ENCODE measurements at regions not wholly inside any gene's neighbourhood (a gene's known extent, or its start where the extent isn't known, plus 50 kb on each side); places are given as distances from the start of the nearest gene placed in this dataset.

GRCh38 chr1:185598332-185598731 lies 135.9 kb upstream of the HMCN1 start (continued):
- TF ChIP-seq EP300 (IDR thresholded peaks at IDR 0.05; ENCODE audit: borderline replicate concordance in 1 of 2, low read depth in 1 of 2, low read length in 1 of 2) (no peak), REST (IDR thresholded peaks at IDR 0.05; ENCODE audit: low read depth, low read length) (no peak), CHD2 (IDR thresholded peaks at IDR 0.05; ENCODE audit: low read length, partially characterized antibody) (no peak), FOXJ3 (CRISPR knock-in tag; IDR thresholded peaks at IDR 0.05) (no peak)

DNA sequence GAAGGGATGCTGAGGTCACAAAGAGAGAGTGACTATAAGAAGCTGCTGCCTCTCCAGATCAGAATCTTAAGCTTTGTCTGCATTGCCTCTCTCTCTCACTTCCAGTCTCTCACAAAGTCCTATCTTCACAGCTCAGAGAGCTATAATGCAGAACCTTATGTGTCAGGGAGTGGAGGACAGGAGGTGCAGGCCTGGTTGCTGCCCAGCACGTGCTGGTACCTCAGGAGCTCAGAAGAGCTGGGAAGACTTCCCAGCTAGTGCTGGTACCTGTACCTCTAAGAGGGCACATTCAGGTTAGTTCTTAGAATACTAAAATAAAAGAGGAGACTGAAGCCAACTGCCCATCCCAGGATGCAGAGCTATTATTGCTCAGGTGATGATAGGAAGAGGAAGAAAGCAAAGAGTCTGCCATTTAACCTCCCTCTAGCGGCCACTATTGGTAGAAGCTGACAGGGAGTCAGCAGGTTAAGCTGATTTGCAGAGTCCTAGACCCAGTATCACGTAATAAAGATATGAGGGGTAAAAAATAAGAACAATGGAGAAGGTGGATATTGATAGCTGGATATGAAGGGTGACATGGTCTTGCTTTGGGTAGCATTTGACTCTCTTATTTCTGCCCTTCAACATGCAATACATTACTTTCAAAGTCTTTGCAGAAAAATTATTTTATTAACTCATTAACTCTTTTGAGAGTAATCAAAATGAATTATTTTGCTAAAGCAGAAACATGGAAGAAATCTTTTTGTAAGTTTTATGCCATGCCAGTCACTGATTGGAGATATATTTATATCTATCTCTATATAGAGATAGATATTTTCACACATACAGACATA lies 138.1 kb upstream of the HMCN1 start:
- ChIA-PET POLR2A (interaction anchor here (1.1 kb wide), 1 partner anchor 279 kb away, joined by 8 read pairs; the partner anchor contains the start of gene IVNS1ABP), CTCF (interaction anchor here (0.6 to 2.1 kb wide), 40 partner anchors 9 to 442 kb away, joined by 3 to 17 read pairs (median 4); partner anchors contain the start of gene IVNS1ABP)
- H3K4me3 ChIP-seq (ENCODE audit: low read depth in 2 of 2, low read length in 1 of 2): no peak overlapping the region; a peak in 1 of 4 replicates
- TF ChIP-seq RAD21 (IDR thresholded peaks at IDR 0.05; ENCODE audit: low read length) (peak; percentile 64), TAF1 (IDR thresholded peaks at IDR 0.05; ENCODE audit: borderline replicate concordance, low read depth, low read length) (no peak), ELF1 (IDR thresholded peaks at IDR 0.05) (no peak), TEAD4 (IDR thresholded peaks at IDR 0.05; ENCODE audit: borderline replicate concordance, insufficient read depth) (no peak), JUND (IDR thresholded peaks at IDR 0.05) (no peak), CTCF (IDR thresholded peaks at IDR 0.05) (peak; percentile 77), SMC3 (IDR thresholded peaks at IDR 0.05; ENCODE audit: low read depth, low read length) (peak; percentile 59)
- no peaks in the 10 kb centered on the region for H3K9me2 ChIP-seq
- H3K9me3 ChIP-seq: no peaks in the 10 kb centered on the region
- no peak overlapping the region for H3K9ac ChIP-seq
- no peaks in the 10 kb centered on the region for H3F3A ChIP-seq (replicated peaks; ENCODE audit: insufficient read depth)
- H4K20me1 ChIP-seq (ENCODE audit: insufficient read depth): no peaks in the 10 kb centered on the region
- H3K4me1 ChIP-seq (ENCODE audit: control insufficient read depth in 1 of 2, insufficient read depth in 2 of 2, low read depth in 1 of 2, low read length in 1 of 2): peaks cover 0 to 2% of the 10 kb centered on the region in 2 experiments; a peak in 3 of 4 replicates
- H2AFZ ChIP-seq (ENCODE audit: low read depth): no peak overlapping the region
- no peak overlapping the region for H3K27ac ChIP-seq (ENCODE audit: low read depth in 2 of 2, low read length in 1 of 2)
- no peaks in the 10 kb centered on the region; the same call in 1 of the 2 replicates for H3K27me3 ChIP-seq (ENCODE audit: insufficient read depth)
- peak; percentile 46 for DNase-seq
- H3K79me2 ChIP-seq (ENCODE audit: insufficient read depth): no peaks in the 10 kb centered on the region
- WGBS (ENCODE audit: low lambda C conversion rate): 49% methylated on average over 3 of the region's 3 CpGs
- H3K4me2 ChIP-seq: no peak overlapping the region
- H3K36me3 ChIP-seq (replicated peaks in 1 of 2; ENCODE audit: control insufficient read depth in 1 of 2, insufficient read depth in 2 of 2, low read length in 1 of 2): no peaks in the 10 kb centered on the region
